Amniotic stem cell (primary cell): ENCODE measurements at regions not wholly inside any gene's neighbourhood (a gene's known extent, or its start where the extent isn't known, plus 50 kb on each side); places are given as distances from the start of the nearest gene placed in this dataset.

Experiments
- DNase-seq: peaks from one replicate; lab custom pipeline; 2025; lab: John Stamatoyannopoulos, UW

- no peak for DNase-seq
Observed at GRCh38 chr2:23132000-23132399, 253.0 kb upstream of the KLHL29 start.

- DNase-seq, result no peak
Observed at GRCh38 chr2:23132823-23133595, 252.0 kb upstream of the KLHL29 start.

GRCh38 chr2:23134726-23135125 lies 250.3 kb upstream of the KLHL29 start:
- DNase-seq, result no peak

- DNase-seq, result no peak
Observed at GRCh38 chr2:23135481-23136100, 249.4 kb upstream of the KLHL29 start.

- no peak for DNase-seq
Observed at GRCh38 chr2:23137166-23137565, 247.8 kb upstream of the KLHL29 start.

GRCh38 chr2:23138701-23139100 lies 246.3 kb upstream of the KLHL29 start:
- DNase-seq, result no peak

- no peak for DNase-seq
Observed at GRCh38 chr2:23145460-23145859, 239.5 kb upstream of the KLHL29 start.

- DNase-seq, result no peak
Observed at GRCh38 chr2:23146011-23146410, 239.0 kb upstream of the KLHL29 start.

- DNase-seq, result no peak
Observed at GRCh38 chr2:23148342-23148741, 236.6 kb upstream of the KLHL29 start.

- DNase-seq, result no peak
Observed at GRCh38 chr2:23149777-23150176, 235.2 kb upstream of the KLHL29 start.

- DNase-seq, result no peak
Observed at GRCh38 chr2:23153484-23153883, 231.5 kb upstream of the KLHL29 start.

- no peak for DNase-seq
Observed at GRCh38 chr2:23155022-23155421, 230.0 kb upstream of the KLHL29 start.

GRCh38 chr2:23157812-23158211 lies 227.2 kb upstream of the KLHL29 start:
- no peak for DNase-seq

- DNase-seq, result no peak
Observed at GRCh38 chr2:23158306-23158705, 226.7 kb upstream of the KLHL29 start.

GRCh38 chr2:23159746-23160405 lies 225.1 kb upstream of the KLHL29 start:
- no peak for DNase-seq

GRCh38 chr2:23164173-23164572 lies 220.8 kb upstream of the KLHL29 start:
- no peak for DNase-seq

GRCh38 chr2:23169896-23170295 lies 215.1 kb upstream of the KLHL29 start:
- no peak for DNase-seq

- DNase-seq, result no peak
Observed at GRCh38 chr2:23171108-23171507, 213.9 kb upstream of the KLHL29 start.

GRCh38 chr2:23178396-23178795 lies 206.6 kb upstream of the KLHL29 start:
- DNase-seq, result no peak

GRCh38 chr2:23183733-23184132 lies 201.2 kb upstream of the KLHL29 start:
- DNase-seq, result no peak

- DNase-seq, result no peak
Observed at GRCh38 chr2:23198316-23199114, 186.5 kb upstream of the KLHL29 start.
